Fibroblast of mammary gland (primary cell): ENCODE measurements at regions not wholly inside any gene's neighbourhood (a gene's known extent, or its start where the extent isn't known, plus 50 kb on each side); places are given as distances from the start of the nearest gene placed in this dataset.

Experiments used
- DNase-seq: peaks from one replicate; pipeline ENCODE4 v3.0.0-alpha.2; 2010; ENCODE audit warnings: low read depth
- H3K4me3 ChIP-seq: 2 replicates; pipeline ENCODE4 v1.5.1; 2011; ENCODE audit warnings: low read depth, mild to moderate bottlenecking, low read length, moderate library complexity; ENCODE audit not compliant: control insufficient read depth
- CTCF ChIP-seq: conservative IDR thresholded peaks from 2 replicates; pipeline ENCODE4 v1.5.1; 2011; ENCODE audit warnings: low read depth, low read length, inconsistent platforms; ENCODE audit not compliant: control insufficient read depth, insufficient read depth

- DNase-seq = no peak
- H3K4me3 ChIP-seq = no peak overlapping the region
- peak; percentile 18 for TF ChIP-seq CTCF
These were observed 307.7 kb downstream of the SHANK2 start for GRCh38 chr11:70944636-70945035.

GRCh38 chr11:70948398-70948797, 304.0 kb downstream of the SHANK2 start:
- no peak overlapping the region for H3K4me3 ChIP-seq
- no peak for DNase-seq
- no peak for TF ChIP-seq CTCF

GRCh38 chr11:70948855-70949531, 303.4 kb downstream of the SHANK2 start:
- DNase-seq = no peak
- no peak overlapping the region for H3K4me3 ChIP-seq
- TF ChIP-seq CTCF = no peak

- no peak for TF ChIP-seq CTCF
- H3K4me3 ChIP-seq = no peak overlapping the region
- no peak for DNase-seq
These were observed 301.1 kb downstream of the SHANK2 start for GRCh38 chr11:70951139-70951804.

GRCh38 chr11:70952191-70952590, 300.2 kb downstream of the SHANK2 start:
- no peak overlapping the region for H3K4me3 ChIP-seq
- no peak for TF ChIP-seq CTCF
- DNase-seq = no peak

GRCh38 chr11:70953720-70954119, 298.7 kb downstream of the SHANK2 start:
- H3K4me3 ChIP-seq = no peak overlapping the region
- DNase-seq = no peak
- TF ChIP-seq CTCF = no peak
